Transverse colon (tissue), 4 donors: ENCODE measurements at regions not wholly inside any gene's neighbourhood (a gene's known extent, or its start where the extent isn't known, plus 50 kb on each side); places are given as distances from the start of the nearest gene placed in this dataset.

ENCODE experiments used
- DNase-seq: peaks from one replicate; pipeline ENCODE4 v3.0.0-alpha.2; 2019
- H3K27ac ChIP-seq, 4 donors: fragments of 200-600 bp; sonication (generic); 2 replicates each; pipeline ENCODE4 v1.5.1; 2016 to 2018; ENCODE audit warnings: inconsistent platforms in 4 of 4
- H3K27me3 ChIP-seq: fragments of 200-600 bp; sonication (generic); 2 replicates; pipeline ENCODE4 v1.5.1; 2017; ENCODE audit warnings: inconsistent platforms
- H3K36me3 ChIP-seq, 4 donors: fragments of 200-600 bp; sonication (generic); 2 replicates each; pipeline ENCODE4 v1.5.1; 2017 to 2019; ENCODE audit warnings: inconsistent platforms in 4 of 4
- H3K4me1 ChIP-seq, 4 donors: fragments of 200-600 bp; sonication (generic); 2 replicates each; pipeline ENCODE4 v1.5.1; 2017 to 2020; ENCODE audit warnings: inconsistent platforms in 4 of 4
- H3K4me3 ChIP-seq, 4 donors: fragments of 200-600 bp; sonication (generic); 1 replicate in 1 of 4; 2 replicates in 3 of 4; pipeline versions ENCODE4 v1.5.1 to v1.6.1; 2017 to 2019; ENCODE audit warnings: inconsistent platforms in 4 of 4
- H3K9me3 ChIP-seq, 2 donors: fragments of 200-600 bp; sonication (generic); 2 replicates each; pipeline ENCODE4 v1.5.1; 2017 to 2019; ENCODE audit warnings: inconsistent platforms in 2 of 2
- CTCF ChIP-seq, 5 experiments: fragments of 200-600 bp in 3 of 5; fragments of 450-650 bp in 2 of 5; sonication (generic) in 3 of 5; IDR thresholded peaks; 1 replicate in 2 of 5; 2 replicates in 3 of 5; pipeline ENCODE4 v1.5.1; 2016 to 2017; ENCODE audit warnings: antibody characterized with exemption in 5 of 5, inconsistent platforms in 3 of 5, mild to moderate bottlenecking in 2 of 5, moderate library complexity in 1 of 5
- EP300 ChIP-seq: sonication (generic); formaldehyde crosslinking; IDR thresholded peaks from one replicate; pipeline ENCODE4 v1.6.1; 2017; ENCODE audit warnings: antibody characterized with exemption, low read depth
- POLR2A ChIP-seq: fragments of 450-650 bp; IDR thresholded peaks from one replicate; pipeline ENCODE4 v1.6.1; 2016; ENCODE audit warnings: antibody characterized with exemption, mild to moderate bottlenecking, moderate library complexity
- POLR2AphosphoS5 ChIP-seq, 3 donors: sonication (generic); formaldehyde crosslinking; IDR thresholded peaks; one replicate each; pipeline ENCODE4 v1.6.1; 2016; ENCODE audit warnings: antibody characterized with exemption in 3 of 3
- WGBS, 2 donors: methylation state at CpG; one replicate each; pipeline ENCODE4 v1.1.5; 2018; ENCODE audit warnings: low coverage in 1 of 2; 5-methylcytosine and 5-hydroxymethylcytosine counted together
- in situ Hi-C, 4 donors: fragments of 200-750 bp; cut with MboI; loops; one replicate each; pipeline versions ENCODE4 v1.15.0 to v1.15.1; 2017; ENCODE audit warnings: low sequenced_read_pairs in 3 of 4, low pct_ligation_motif_present in 1 of 4, low pct_unique_long_range_greater_than_20kb in 1 of 4
- intact Hi-C: fragments of 100-400 bp; cut with DNase I; formaldehyde crosslinking; loops from one replicate; pipeline ENCODE4 v1.15.1; 2023; ENCODE audit warnings: low total_unique reads

GRCh38 chr3:168473334-168473890 lies 377.7 kb upstream of the GOLIM4 start:
- WGBS, 2 donors = 82 to 86% methylated on average over 3 to 4 of the region's 4 CpGs
- in situ Hi-C loops (loop anchor here in 2 of 4 donors (25.0 kb wide), 1 partner anchor 261 kb away; no protein-coding TSS in a partner anchor), intact Hi-C loops (no loop called here)
- H3K27ac ChIP-seq = no peak overlapping the region
- no peaks in the 10 kb centered on the region for H3K27me3 ChIP-seq
- no peaks in the 10 kb centered on the region for H3K36me3 ChIP-seq
- TF ChIP-seq POLR2A (no peak), EP300 (no peak), POLR2AphosphoS5 (IDR thresholded peaks at IDR 0.05) (no peak), CTCF (IDR thresholded peaks at IDR 0.05) (no peak)
- H3K4me1 ChIP-seq = no peaks in the 10 kb centered on the region
- H3K9me3 ChIP-seq = no peaks in the 10 kb centered on the region
- no peak overlapping the region for H3K4me3 ChIP-seq
- no peak for DNase-seq

GRCh38 chr3:168472783-168473182 lies 377.1 kb upstream of the GOLIM4 start:
- no peaks in the 10 kb centered on the region for H3K36me3 ChIP-seq
- intact Hi-C loops = no loop called here
- no peak overlapping the region for H3K4me3 ChIP-seq
- H3K4me1 ChIP-seq = no peaks in the 10 kb centered on the region
- DNase-seq = no peak
- H3K27me3 ChIP-seq = no peaks in the 10 kb centered on the region
- H3K9me3 ChIP-seq = no peaks in the 10 kb centered on the region
- TF ChIP-seq POLR2AphosphoS5 (IDR thresholded peaks at IDR 0.05) (no peak), CTCF (IDR thresholded peaks at IDR 0.05) (no peak), EP300 (no peak), POLR2A (no peak)
- in situ Hi-C loops = loop anchor here in 2 of 4 donors (25.0 kb wide), 1 partner anchor 260 kb away; no protein-coding TSS in a partner anchor
- H3K27ac ChIP-seq = no peak overlapping the region

GRCh38 chr3:168470380-168470779 lies 374.7 kb upstream of the GOLIM4 start:
- TF ChIP-seq POLR2A (no peak), CTCF (IDR thresholded peaks at IDR 0.05) (no peak), POLR2AphosphoS5 (IDR thresholded peaks at IDR 0.05) (no peak), EP300 (no peak)
- in situ Hi-C loops = loop anchor here in 2 of 4 donors (25.0 kb wide), 1 partner anchor 258 kb away; no protein-coding TSS in a partner anchor

GRCh38 chr3:168469436-168469835 lies 373.7 kb upstream of the GOLIM4 start:
- in situ Hi-C loops = loop anchor here in 2 of 4 donors (25.0 kb wide), 1 partner anchor 257 kb away; no protein-coding TSS in a partner anchor
- Histone ChIP-seq H3K4me1 (no peaks in the 10 kb centered on the region), H3K9me3 (no peaks in the 10 kb centered on the region), H3K27me3 (no peaks in the 10 kb centered on the region), H3K36me3 (no peaks in the 10 kb centered on the region), H3K27ac (no peak overlapping the region), H3K4me3 (no peak overlapping the region)
- WGBS, 2 donors = 42 to 45% methylated on average over 3 of the region's 3 CpGs
- intact Hi-C loops = no loop called here
- no peak for TF ChIP-seq EP300
- TF ChIP-seq POLR2A = no peak
- DNase-seq = no peak

More at GRCh38 chr3:168470380-168470779, 374.7 kb upstream of the GOLIM4 start:
- intact Hi-C loops = no loop called here
- Histone ChIP-seq H3K27ac (no peak overlapping the region), H3K36me3 (no peaks in the 10 kb centered on the region), H3K27me3 (no peaks in the 10 kb centered on the region), H3K9me3 (no peaks in the 10 kb centered on the region), H3K4me1 (no peaks in the 10 kb centered on the region), H3K4me3 (no peak overlapping the region)
- 47 to 61% methylated on average over 4 of the region's 4 CpGs for WGBS, 2 donors
- DNase-seq = no peak
